Lower leg skin (tissue), 4 donors: ENCODE measurements at regions not wholly inside any gene's neighbourhood (a gene's known extent, or its start where the extent isn't known, plus 50 kb on each side); places are given as distances from the start of the nearest gene placed in this dataset.
A peak's percentile ranks its signal among the peaks of the same experiment; 100 is the strongest.

Source experiments
- DNase-seq, 2 donors: peaks; one replicate each; pipeline ENCODE4 v3.0.0-alpha.2; 2019; ENCODE audit warnings: low spot score in 2 of 2
- H3K4me3 ChIP-seq: fragments of 200-600 bp; sonication (generic); 2 replicates; pipeline ENCODE4 v1.5.1; 2017; ENCODE audit warnings: mild to moderate bottlenecking, low read depth; ENCODE audit not compliant: poor library complexity, severe bottlenecking
- CTCF ChIP-seq, 3 donors: fragments of 450-650 bp; IDR thresholded peaks; one replicate each; pipeline ENCODE4 v1.5.1; 2016; ENCODE audit warnings: antibody characterized with exemption in 3 of 3, mild to moderate bottlenecking in 3 of 3, moderate library complexity in 2 of 3
- POLR2A ChIP-seq, 2 donors: fragments of 450-650 bp; IDR thresholded peaks; one replicate each; pipeline ENCODE4 v1.6.1; 2016 to 2017; ENCODE audit warnings: antibody characterized with exemption in 2 of 2, mild to moderate bottlenecking in 1 of 2, moderate library complexity in 1 of 2
- WGBS, 2 donors: methylation state at CpG; one replicate each; pipeline ENCODE4 v1.1.5; 2018; 5-methylcytosine and 5-hydroxymethylcytosine counted together
- intact Hi-C: fragments of 100-400 bp; cut with DNase I; formaldehyde crosslinking; loops from one replicate; pipeline ENCODE4 v1.15.0; 2023; ENCODE audit warnings: low total_unique reads

- intact Hi-C loops, result no loop called here
- no peak overlapping the region for H3K4me3 ChIP-seq
- TF ChIP-seq POLR2A (IDR thresholded peaks at IDR 0.05) (no peak), CTCF (IDR thresholded peaks at IDR 0.05) (no peak)
- no peak for DNase-seq
- WGBS, 2 donors, result 75 to 85% methylated on average over 3 of the region's 3 CpGs
Observed at GRCh38 chrX:68901519-68901918, 72.7 kb downstream of the EFNB1 start.

DNA sequence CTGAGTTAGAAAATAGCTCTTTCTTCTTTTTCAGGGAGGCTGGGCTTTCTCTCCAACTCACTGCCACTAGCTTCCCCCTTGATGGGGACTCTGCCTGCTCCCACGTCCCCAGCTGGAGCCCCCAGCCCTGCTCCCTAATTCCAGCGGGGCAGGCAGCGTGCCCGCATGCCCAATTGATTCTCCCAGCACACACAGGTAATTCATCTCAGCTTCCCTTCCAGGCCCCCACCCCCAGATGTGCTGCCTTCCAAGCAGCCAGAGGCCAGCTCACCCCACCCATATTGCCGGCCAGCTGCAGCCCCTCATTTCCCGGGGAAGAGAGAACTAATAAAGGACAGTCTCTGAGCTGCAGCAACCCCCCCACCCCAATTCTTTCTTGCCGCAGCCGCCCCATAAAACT is 69.8 kb downstream of the EFNB1 start:
- intact Hi-C loops, result no loop called here
- H3K4me3 ChIP-seq, result no peak overlapping the region
- TF ChIP-seq POLR2A (IDR thresholded peaks at IDR 0.05) (no peak), CTCF (IDR thresholded peaks at IDR 0.05) (no peak)
- WGBS, 2 donors, result 79 to 92% methylated on average over 8 of the region's 8 CpGs
- no peak for DNase-seq

DNA sequence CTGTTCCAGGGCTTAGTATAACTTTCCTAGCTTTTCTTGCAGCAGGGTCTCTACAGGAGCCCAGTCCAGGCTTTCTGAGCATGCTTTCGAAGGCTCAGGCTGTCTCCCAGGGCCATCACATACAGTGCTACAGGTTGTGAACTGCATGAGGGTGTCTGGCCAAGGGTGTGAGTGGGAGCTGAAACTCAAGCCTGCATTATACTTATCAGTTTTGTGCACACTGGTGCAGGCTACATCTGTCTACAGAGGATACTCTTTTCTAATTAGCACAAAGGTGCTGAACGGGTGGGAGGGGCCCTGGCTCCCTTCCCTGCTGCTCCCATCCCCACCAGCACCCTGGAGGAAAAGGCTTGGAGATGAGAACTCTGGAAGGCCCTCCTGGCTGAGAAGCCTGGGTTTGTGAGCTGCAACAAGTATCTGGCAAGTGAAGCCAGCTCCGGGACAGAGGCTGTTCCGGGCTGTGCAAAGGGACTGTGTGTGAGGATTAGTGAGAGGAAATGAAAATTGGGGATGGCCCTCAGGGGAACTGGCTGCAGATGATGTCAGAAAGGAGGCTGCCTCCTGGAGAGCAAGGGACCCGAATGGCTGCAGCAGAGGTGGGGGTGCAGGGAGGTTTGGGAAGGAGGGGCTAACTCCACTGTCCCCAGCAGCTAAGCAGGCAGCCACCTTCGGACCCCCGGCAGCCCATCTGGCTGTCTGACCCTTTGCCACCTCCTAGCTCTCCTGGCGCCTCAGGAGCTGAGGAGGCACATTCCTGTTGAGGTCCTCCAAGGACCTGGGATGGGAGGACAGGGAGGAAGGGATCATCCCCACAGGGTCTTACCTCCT is 68.5 kb downstream of the EFNB1 start:
- no peak for DNase-seq
- TF ChIP-seq CTCF (IDR thresholded peaks at IDR 0.05) (no peak), POLR2A (IDR thresholded peaks at IDR 0.05) (no peak)
- 65% methylated on average over 6 to 8 of the region's 8 CpGs for WGBS, 2 donors
- intact Hi-C loops, result no loop called here
- no peak overlapping the region for H3K4me3 ChIP-seq

DNA sequence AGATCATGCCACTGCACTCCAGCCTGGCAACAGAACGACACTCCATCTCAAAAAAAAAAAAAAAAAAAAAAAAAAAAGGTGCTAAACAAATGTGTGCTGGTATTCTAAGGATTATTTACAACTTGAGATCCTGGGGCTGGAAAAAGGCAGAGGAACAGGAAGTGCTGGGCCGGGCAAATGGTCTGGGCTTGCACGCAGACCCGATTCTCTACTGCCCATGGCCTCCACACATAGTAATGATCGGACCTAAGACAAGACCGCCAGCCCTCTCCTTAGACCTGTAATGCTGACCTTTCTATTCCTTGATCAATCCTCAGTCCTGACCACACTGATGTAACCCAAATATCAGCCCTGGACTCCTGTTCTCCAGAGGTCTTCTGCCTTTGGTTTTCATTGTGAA is 67.8 kb downstream of the EFNB1 start:
- intact Hi-C loops, result no loop called here
- 67 to 90% methylated on average over 5 to 6 of the region's 6 CpGs for whole genome bisulfite sequencing, 2 donors
- no peak for DNase-seq
- TF ChIP-seq CTCF (IDR thresholded peaks at IDR 0.05) (no peak), POLR2A (IDR thresholded peaks at IDR 0.05) (no peak)
- H3K4me3 ChIP-seq, result no peak overlapping the region

- TF ChIP-seq CTCF (IDR thresholded peaks at IDR 0.05), result no peak
- no peak for TF ChIP-seq POLR2A (IDR thresholded peaks at IDR 0.05)
- WGBS, 2 donors, result 53 to 68% methylated on average over 3 to 5 of the region's 5 CpGs
- no peak for DNase-seq
- intact Hi-C loops, result no loop called here
- H3K4me3 ChIP-seq, result no peak overlapping the region
Observed at GRCh38 chrX:68895778-68896177, 67.0 kb downstream of the EFNB1 start.

GRCh38 chrX:68895341-68895755 is 66.5 kb downstream of the EFNB1 start:
- 52% methylated on average over 4 of the region's 4 CpGs; no CpG with 5 or more reads in 1 of the 2 donors for WGBS, 2 donors
- H3K4me3 ChIP-seq, result no peak overlapping the region
- TF ChIP-seq CTCF (IDR thresholded peaks at IDR 0.05) (no peak), POLR2A (IDR thresholded peaks at IDR 0.05) (no peak)
- DNase-seq, result peak in 1 of 2 donors; percentile 22
- intact Hi-C loops, result no loop called here
